GM12878 (cell line): ENCODE measurements at regions not wholly inside any gene's neighbourhood (a gene's known extent, or its start where the extent isn't known, plus 50 kb on each side); places are given as distances from the start of the nearest gene placed in this dataset.

Experiments
- ATAC-seq: fragments of 200-7000 bp; cut with Tn5 transposase; 3 replicates; pipeline ENCODE4 v1.9.1; 2020; ENCODE audit warnings: mild to moderate bottlenecking, moderate library complexity
- BruUV-seq: library from RNA; stranded (reverse); fragments of 400-500 nt; replicated peaks from 2 replicates; lab custom pipeline; 2021; lab: Mats Ljungman, UMichigan
- CTCF ChIA-PET: fragments of 300-600 bp; sonication (Branson Sonifier 250); formaldehyde crosslinking; extraction: SDS; loops from one replicate; lab custom pipeline; 2021; ENCODE audit warnings: inconsistent platforms; lab: Yijun Ruan, JAX
- POLR2A ChIA-PET: fragments of 350-600 bp; formaldehyde crosslinking; extraction: SDS; loops from one replicate; lab custom pipeline; 2021; ENCODE audit warnings: inconsistent platforms; lab: Charles Lee
- RAD21 ChIA-PET: fragments of 300-600 bp; sonication (Branson Sonifier 250); formaldehyde crosslinking; loops from one replicate; lab custom pipeline; 2023; ENCODE audit warnings: antibody characterized with exemption; ENCODE audit not compliant: unreplicated experiment; lab: Charles Lee
- SMC1A ChIA-PET: fragments of 300-600 bp; sonication (Branson Sonifier 250); formaldehyde crosslinking; loops from one replicate; lab custom pipeline; 2023; ENCODE audit not compliant: unreplicated experiment, uncharacterized antibody; lab: Charles Lee
- DNase-seq: peaks from one replicate; pipeline ENCODE4 v3.0.0-alpha.2; 2011; ENCODE audit warnings: low read depth, low spot score
- FAIRE-seq: peaks from 3 replicates; lab custom pipeline; 2011; peaks lifted over from hg19 to GRCh38; lab: Jason Lieb, UNC
- H2AFZ ChIP-seq: 2 replicates; pipeline ENCODE4 v1.6.0; 2011; ENCODE audit warnings: low read depth, low read length, control low read depth; ENCODE audit not compliant: control insufficient read depth
- H3K27ac ChIP-seq: 2 replicates; pipeline ENCODE4 v1.5.1; 2011; ENCODE audit warnings: control low read depth; ENCODE audit not compliant: control insufficient read depth, insufficient read depth
- H3K27me3 ChIP-seq, 2 experiments: replicated peaks in 1 of 2; 2 replicates each; pipeline versions ENCODE4 v1.6.0 to v1.6.1; 2011; ENCODE audit warnings: low read length in 1 of 2; ENCODE audit not compliant: control insufficient read depth in 2 of 2, insufficient read depth in 2 of 2
- H3K36me3 ChIP-seq, 2 experiments: 2 replicates each; pipeline ENCODE4 v1.5.1; 2011; ENCODE audit warnings: low read length in 1 of 2; ENCODE audit not compliant: control insufficient read depth in 2 of 2, insufficient read depth in 2 of 2
- H3K4me1 ChIP-seq: 2 replicates; pipeline ENCODE4 v1.6.1; 2011; ENCODE audit warnings: mild to moderate bottlenecking, low read length, moderate library complexity, mixed read lengths; ENCODE audit not compliant: control insufficient read depth, insufficient read depth
- H3K4me2 ChIP-seq: 2 replicates; pipeline ENCODE4 v1.6.0; 2011; ENCODE audit warnings: control low read depth; ENCODE audit not compliant: control insufficient read depth, insufficient read depth
- H3K4me3 ChIP-seq: fragments of 200-600 bp; sonication (generic); 2 replicates; pipeline ENCODE4 v1.5.1; 2016
- H3K79me2 ChIP-seq: 2 replicates; pipeline ENCODE4 v1.6.0; 2011; ENCODE audit warnings: low read length; ENCODE audit not compliant: control insufficient read depth, insufficient read depth
- H3K9ac ChIP-seq: 2 replicates; pipeline ENCODE4 v1.8.0; 2011; ENCODE audit warnings: low read length, control low read depth, mixed read lengths; ENCODE audit not compliant: control insufficient read depth, insufficient read depth
- H3K9me3 ChIP-seq: replicated peaks from 3 replicates; pipeline ENCODE4 v1.5.1; 2011; ENCODE audit warnings: mild to moderate bottlenecking, low read length; ENCODE audit not compliant: control insufficient read depth, insufficient read depth
- H4K20me1 ChIP-seq: 2 replicates; pipeline ENCODE4 v1.6.0; 2011; ENCODE audit not compliant: control insufficient read depth, insufficient read depth
- ATF7 ChIP-seq: fragments of 450-650 bp; IDR thresholded peaks from 2 replicates; pipeline ENCODE4 v1.6.1; 2016; ENCODE audit warnings: low read depth, mild to moderate bottlenecking
- BCL11A ChIP-seq: IDR thresholded peaks from 2 replicates; pipeline ENCODE4 v1.6.1; 2011; ENCODE audit warnings: low read depth, low read length
- CBX3 ChIP-seq: fragments of 200-600 bp; sonication (generic); IDR thresholded peaks from 2 replicates; pipeline ENCODE4 v1.6.1; 2016; ENCODE audit warnings: low read depth, borderline replicate concordance
- EGR1 ChIP-seq, 2 experiments: IDR thresholded peaks; 1 replicate in 1 of 2; 2 replicates in 1 of 2; pipeline ENCODE4 v1.6.1; 2011 to 2012; ENCODE audit warnings: low read depth in 2 of 2, low read length in 2 of 2, borderline replicate concordance in 1 of 2, mild to moderate bottlenecking in 1 of 2, moderate library complexity in 1 of 2
- FOXM1 ChIP-seq: IDR thresholded peaks from 2 replicates; pipeline ENCODE4 v1.6.1; 2012; ENCODE audit warnings: low read depth, mild to moderate bottlenecking, inconsistent platforms, low read length, moderate library complexity
- IKZF2 ChIP-seq, 2 experiments: fragments of 450-650 bp; IDR thresholded peaks; 2 replicates each; pipeline ENCODE4 v1.6.1; 2017; ENCODE audit warnings: mild to moderate bottlenecking in 2 of 2, moderate library complexity in 2 of 2
- MTA3 ChIP-seq: IDR thresholded peaks from 2 replicates; pipeline ENCODE4 v1.6.1; 2012; ENCODE audit warnings: low read length, inconsistent platforms, borderline replicate concordance
- TCF12 ChIP-seq: IDR thresholded peaks from 2 replicates; pipeline ENCODE4 v1.6.1; 2011; ENCODE audit warnings: low read depth, mild to moderate bottlenecking, low read length
- ZBED1 ChIP-seq: IDR thresholded peaks from 2 replicates; pipeline ENCODE4 v1.6.1; 2016; ENCODE audit warnings: borderline replicate concordance
- ZNF622 ChIP-seq: fragments of 450-650 bp; IDR thresholded peaks from 2 replicates; pipeline ENCODE4 v1.6.1; 2017; ENCODE audit warnings: mild to moderate bottlenecking, inconsistent platforms
- WGBS: methylation state at CpG from one replicate; pipeline ENCODE4 v1.1.6; 2016; ENCODE audit warnings: low lambda C conversion rate; ENCODE audit not compliant: insufficient replicate concordance, insufficient coverage; ENCODE audit errors: missing lambda C conversion rate; 5-methylcytosine and 5-hydroxymethylcytosine counted together
- in situ Hi-C: fragments of 300-500 bp; cut with MboI; formaldehyde crosslinking; loops from 9 replicates; pipeline ENCODE4 v1.14.3; 2018; ENCODE audit warnings: mixed read lengths
- intact Hi-C: fragments of 100-400 bp; cut with micrococcal nuclease; formaldehyde crosslinking; loops from one replicate; pipeline ENCODE4 v1.14.2; 2022; ENCODE audit not compliant: unreplicated experiment
- TF ChIP-seq, protein P1 (sequence below): fragments of 450-650 bp; IDR thresholded peaks from 2 replicates; pipeline ENCODE4 v1.6.1; 2014; ENCODE audit warnings: mild to moderate bottlenecking

DNA sequence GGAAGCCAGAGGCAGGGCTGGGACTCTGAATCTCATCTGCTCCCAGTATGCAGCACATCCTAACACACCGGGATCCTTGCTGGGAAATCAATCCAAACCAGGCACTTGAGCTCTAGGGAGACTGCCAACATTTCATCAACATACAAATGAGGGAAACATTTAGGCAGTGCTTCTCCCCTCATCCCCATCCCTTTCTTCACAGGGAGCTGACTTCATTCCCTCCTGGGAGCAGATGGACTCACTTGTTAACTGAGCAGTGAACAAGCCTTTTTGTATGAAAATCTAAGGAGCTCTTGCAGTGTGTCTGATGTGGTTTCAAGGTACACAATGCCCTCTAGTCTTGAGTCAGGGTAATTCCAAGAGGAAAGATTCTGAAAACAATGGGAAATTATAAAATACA, 96.3 kb downstream of the TMEM114 start:
- no peaks in the 10 kb centered on the region for H3K79me2 ChIP-seq
- H3K4me3 ChIP-seq: no peak overlapping the region
- ChIA-PET CTCF (no interaction called here), POLR2A (no interaction called here), RAD21 (no interaction called here), SMC1A (no interaction called here)
- no peaks in the 10 kb centered on the region for H4K20me1 ChIP-seq
- H3K36me3 ChIP-seq: no peaks in the 10 kb centered on the region
- in situ Hi-C loops (no loop called here), intact Hi-C loops (no loop called here)
- no TSS peak for BruUV-seq
- WGBS: 0% methylated on average over 1 of the region's 1 CpG
- H3K9me3 ChIP-seq: no peaks in the 10 kb centered on the region
- H3K27me3 ChIP-seq: no peaks in the 10 kb centered on the region
- no peak for DNase-seq
- no peak for ATAC-seq
- no peak for TF ChIP-seq FOXM1
- no peak for TF ChIP-seq EGR1 (IDR thresholded peaks at IDR 0.05; ENCODE audit: borderline replicate concordance in 1 of 2, low read depth in 2 of 2, low read length in 2 of 2)
- no peak for TF ChIP-seq CBX3
- TF ChIP-seq ATF7: no peak
- H2AFZ ChIP-seq: no peak overlapping the region
- no peak overlapping the region for H3K27ac ChIP-seq
- H3K4me2 ChIP-seq: no peak overlapping the region
- no peak for FAIRE-seq
- H3K9ac ChIP-seq: no peak overlapping the region
- no peaks in the 10 kb centered on the region for H3K4me1 ChIP-seq

DNA sequence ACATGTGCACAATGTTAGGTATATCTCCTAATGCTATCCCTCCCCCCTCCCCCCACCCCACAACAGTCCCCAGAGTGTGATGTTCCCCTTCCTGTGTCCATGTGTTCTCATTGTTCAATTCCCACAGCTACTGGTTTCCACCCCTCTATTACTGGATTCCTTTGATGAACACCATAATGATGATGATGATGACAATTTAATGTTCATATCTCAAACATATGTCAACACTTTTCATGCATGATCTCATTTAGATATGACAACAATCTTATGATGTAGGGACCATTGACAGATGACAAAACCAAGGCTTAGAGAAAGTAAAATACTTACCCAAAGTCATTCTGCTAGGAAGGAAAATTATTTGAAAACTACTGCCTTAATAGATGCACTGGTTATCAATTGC, 97.6 kb downstream of the TMEM114 start:
- no peaks in the 10 kb centered on the region for H3K4me1 ChIP-seq
- no TSS peak for BruUV-seq
- H4K20me1 ChIP-seq: no peaks in the 10 kb centered on the region
- no peaks in the 10 kb centered on the region for H3K9me3 ChIP-seq
- intact Hi-C loops: no loop called here
- H3K4me2 ChIP-seq: no peak overlapping the region
- no peak overlapping the region for H3K27ac ChIP-seq
- no peaks in the 10 kb centered on the region for H3K27me3 ChIP-seq
- TF ChIP-seq, protein P1, sequence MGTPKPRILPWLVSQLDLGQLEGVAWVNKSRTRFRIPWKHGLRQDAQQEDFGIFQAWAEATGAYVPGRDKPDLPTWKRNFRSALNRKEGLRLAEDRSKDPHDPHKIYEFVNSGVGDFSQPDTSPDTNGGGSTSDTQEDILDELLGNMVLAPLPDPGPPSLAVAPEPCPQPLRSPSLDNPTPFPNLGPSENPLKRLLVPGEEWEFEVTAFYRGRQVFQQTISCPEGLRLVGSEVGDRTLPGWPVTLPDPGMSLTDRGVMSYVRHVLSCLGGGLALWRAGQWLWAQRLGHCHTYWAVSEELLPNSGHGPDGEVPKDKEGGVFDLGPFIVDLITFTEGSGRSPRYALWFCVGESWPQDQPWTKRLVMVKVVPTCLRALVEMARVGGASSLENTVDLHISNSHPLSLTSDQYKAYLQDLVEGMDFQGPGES: no peak
- TF ChIP-seq MTA3 (no peak), IKZF2 (IDR thresholded peaks at IDR 0.05) (no peak), ZBED1 (no peak), ZNF622 (no peak), BCL11A (no peak), TCF12 (no peak), EGR1 (IDR thresholded peaks at IDR 0.05; ENCODE audit: borderline replicate concordance in 1 of 2, low read depth in 2 of 2, low read length in 2 of 2) (no peak)
- TF ChIP-seq, all 136 proteins: peak for 0
- no peaks in the 10 kb centered on the region for H3K36me3 ChIP-seq
- H2AFZ ChIP-seq: no peak overlapping the region
- no peak overlapping the region for H3K9ac ChIP-seq
- SMC1A ChIA-PET: no interaction called here
- H3K4me3 ChIP-seq: no peak overlapping the region
- CTCF ChIA-PET: no interaction called here
- RAD21 ChIA-PET: no interaction called here
- H3K79me2 ChIP-seq: no peaks in the 10 kb centered on the region
- DNase-seq (no peak), ATAC-seq (no peak), FAIRE-seq (no peak)
- POLR2A ChIA-PET: no interaction called here
- in situ Hi-C loops: no loop called here
